ENCODE measurements at regions not wholly inside any gene's neighbourhood (a gene's known extent, or its start where the extent isn't known, plus 50 kb on each side); places are given as distances from the start of the nearest gene placed in this dataset.

GRCh38 chr10:83617172-83617571 is 522.1 kb upstream of the GHITM start:
- intact Hi-C loops (cut with DNase I) = no loop called here

GRCh38 chr10:83617692-83618545 is 521.4 kb upstream of the GHITM start:
- TF ChIP-seq POLR2AphosphoS5 (IDR thresholded peaks at IDR 0.05; ENCODE audit: insufficient read depth in 1 of 2, low read depth in 1 of 2) = no peak
- TF ChIP-seq POLR2A (IDR thresholded peaks at IDR 0.05) = no peak
- no peak for TF ChIP-seq CTCF (IDR thresholded peaks at IDR 0.05)
- intact Hi-C loops (cut with DNase I) = no loop called here

More at GRCh38 chr10:83617172-83617571, 522.1 kb upstream of the GHITM start:
- Histone ChIP-seq H3K27me3 (no peaks in the 10 kb centered on the region), H3K36me3 (no peaks in the 10 kb centered on the region), H3K4me1 (no peaks in the 10 kb centered on the region), H3K27ac (no peak overlapping the region), H3K4me3 (no peak overlapping the region), H3K9me3 (no peaks in the 10 kb centered on the region)
- TF ChIP-seq POLR2A (IDR thresholded peaks at IDR 0.05) (no peak), CTCF (IDR thresholded peaks at IDR 0.05) (no peak), POLR2AphosphoS5 (IDR thresholded peaks at IDR 0.05; ENCODE audit: insufficient read depth in 1 of 2, low read depth in 1 of 2) (no peak)
- no peak for DNase-seq (ENCODE audit: extremely low spot score in 2 of 2)

GRCh38 chr10:83625831-83626360 is 513.4 kb upstream of the GHITM start:
- no peaks in the 10 kb centered on the region for H3K36me3 ChIP-seq
- H3K4me3 ChIP-seq = no peak overlapping the region
- no peak for DNase-seq (ENCODE audit: extremely low spot score in 2 of 2)
- intact Hi-C loops (cut with DNase I) = no loop called here
- H3K27ac ChIP-seq = no peak overlapping the region
- no peaks in the 10 kb centered on the region for H3K9me3 ChIP-seq
- TF ChIP-seq CTCF (IDR thresholded peaks at IDR 0.05) (no peak), POLR2AphosphoS5 (IDR thresholded peaks at IDR 0.05; ENCODE audit: insufficient read depth in 1 of 2, low read depth in 1 of 2) (no peak), POLR2A (IDR thresholded peaks at IDR 0.05) (no peak)
- H3K27me3 ChIP-seq = no peaks in the 10 kb centered on the region
- no peaks in the 10 kb centered on the region for H3K4me1 ChIP-seq

More at GRCh38 chr10:83617692-83618545, 521.4 kb upstream of the GHITM start:
- Histone ChIP-seq H3K4me1 (no peaks in the 10 kb centered on the region), H3K9me3 (no peaks in the 10 kb centered on the region), H3K27me3 (no peaks in the 10 kb centered on the region), H3K27ac (no peak overlapping the region), H3K4me3 (no peak overlapping the region), H3K36me3 (no peaks in the 10 kb centered on the region)
- DNase-seq (ENCODE audit: extremely low spot score in 2 of 2) = no peak

GRCh38 chr10:83632701-83633100 is 506.6 kb upstream of the GHITM start:
- DNase-seq (ENCODE audit: extremely low spot score in 2 of 2) = no peak
- intact Hi-C loops (cut with DNase I) = no loop called here
- Histone ChIP-seq H3K9me3 (no peaks in the 10 kb centered on the region), H3K4me3 (no peak overlapping the region), H3K4me1 (no peaks in the 10 kb centered on the region), H3K27ac (no peak overlapping the region), H3K36me3 (no peaks in the 10 kb centered on the region), H3K27me3 (no peaks in the 10 kb centered on the region)
- TF ChIP-seq POLR2A (IDR thresholded peaks at IDR 0.05) = no peak
- no peak for TF ChIP-seq POLR2AphosphoS5 (IDR thresholded peaks at IDR 0.05; ENCODE audit: insufficient read depth in 1 of 2, low read depth in 1 of 2)
- no peak for TF ChIP-seq CTCF (IDR thresholded peaks at IDR 0.05)

GRCh38 chr10:83633547-83633946 is 505.8 kb upstream of the GHITM start:
- no peak for TF ChIP-seq POLR2A (IDR thresholded peaks at IDR 0.05)
- TF ChIP-seq POLR2AphosphoS5 (IDR thresholded peaks at IDR 0.05; ENCODE audit: insufficient read depth in 1 of 2, low read depth in 1 of 2) = no peak
- no peak for TF ChIP-seq CTCF (IDR thresholded peaks at IDR 0.05)
- no peaks in the 10 kb centered on the region for H3K27me3 ChIP-seq
- no peak overlapping the region for H3K4me3 ChIP-seq
- H3K9me3 ChIP-seq = no peaks in the 10 kb centered on the region
- no peak overlapping the region for H3K27ac ChIP-seq
- no peaks in the 10 kb centered on the region for H3K4me1 ChIP-seq
- H3K36me3 ChIP-seq = no peaks in the 10 kb centered on the region
- DNase-seq (ENCODE audit: extremely low spot score in 2 of 2) = no peak
- intact Hi-C loops (cut with DNase I) = no loop called here

Data from vagina (tissue), 2 donors.